Uterus (tissue), 2 donors: ENCODE measurements at regions not wholly inside any gene's neighbourhood (a gene's known extent, or its start where the extent isn't known, plus 50 kb on each side); places are given as distances from the start of the nearest gene placed in this dataset.
"Not testable (repeated sequence)": the region's sequence is repeated elsewhere in the genome, so short reads cannot be mapped to it uniquely, and the experiment has no call there.

Source experiments
- CTCF ChIP-seq, 4 experiments: fragments of 200-600 bp in 2 of 4; fragments of 450-650 bp in 2 of 4; sonication (generic) in 2 of 4; IDR thresholded peaks; one replicate each; pipeline ENCODE4 v1.5.1; 2016 to 2019; ENCODE audit warnings: antibody characterized with exemption in 4 of 4, mild to moderate bottlenecking in 2 of 4, moderate library complexity in 1 of 4
- POLR2A ChIP-seq, 2 donors: fragments of 450-650 bp; IDR thresholded peaks; one replicate each; pipeline ENCODE4 v1.6.1; 2016; ENCODE audit warnings: antibody characterized with exemption in 2 of 2, mild to moderate bottlenecking in 1 of 2, moderate library complexity in 1 of 2

DNA sequence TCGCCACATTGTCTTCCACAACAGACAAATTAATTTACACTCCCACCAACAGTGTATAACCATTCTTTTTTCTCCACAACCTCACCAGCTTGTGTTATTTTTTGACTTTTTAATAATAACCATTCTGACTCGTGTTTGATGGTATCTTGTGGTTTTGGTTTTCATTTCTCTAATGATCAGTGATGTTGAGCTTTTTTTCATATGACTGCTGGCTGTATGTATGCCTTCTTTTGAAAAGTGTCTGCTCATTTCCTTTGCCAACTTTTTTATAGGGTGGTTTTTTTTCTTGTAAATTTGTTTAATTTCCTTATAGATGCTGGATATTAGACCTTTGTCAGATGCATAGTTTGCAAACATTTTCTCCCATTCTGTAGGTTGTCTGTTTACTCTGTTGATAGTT lies 179.6 kb downstream of the FAM174A start:
- not testable (repeated sequence) for TF ChIP-seq CTCF, POLR2A (IDR thresholded peaks at IDR 0.05)
